ENCODE measurements at regions not wholly inside any gene's neighbourhood (a gene's known extent, or its start where the extent isn't known, plus 50 kb on each side); places are given as distances from the start of the nearest gene placed in this dataset.
"Not testable (repeated sequence)": the region's sequence is repeated elsewhere in the genome, so short reads cannot be mapped to it uniquely, and the experiment has no call there.

DNA sequence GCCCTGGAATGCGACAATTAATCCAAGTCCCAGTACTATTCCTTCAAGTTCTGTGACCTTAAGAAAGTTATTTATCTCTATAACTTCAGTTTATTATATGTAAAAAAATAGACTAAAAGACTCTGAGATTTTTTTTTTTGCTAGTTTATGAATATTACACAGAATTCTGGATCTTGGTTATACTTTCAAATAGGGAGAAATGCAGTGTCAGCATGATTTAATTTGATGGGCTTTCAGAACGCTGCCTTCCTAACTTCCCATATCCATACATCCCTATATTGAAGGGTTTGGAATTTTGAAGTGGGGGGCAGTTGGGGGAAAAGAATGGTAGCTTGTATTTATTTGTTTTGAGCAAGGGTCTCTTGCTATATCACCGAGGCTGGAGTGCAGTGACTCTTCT is 98.4 kb upstream of the MEGF10 start:
- Histone ChIP-seq H3K4me2 (no peak overlapping the region), H4K20me1 (ENCODE audit: insufficient read depth) (no peaks in the 10 kb centered on the region), H3K4me3 (no peak overlapping the region), H3K79me2 (ENCODE audit: low read depth) (no peaks in the 10 kb centered on the region), H3K9me2 (ENCODE audit: insufficient read depth) (peaks cover 8% of the 10 kb centered on the region; the same call in 1 of the 2 replicates), H3K27ac (no peak overlapping the region), H3K27me3 (ENCODE audit: insufficient read depth, low read depth) (no peaks in the 10 kb centered on the region), H3F3A (ENCODE audit: insufficient read depth, low read depth) (no peaks in the 10 kb centered on the region), H2AFZ (no peak overlapping the region), H3K36me3 (ENCODE audit: low read depth) (no peaks in the 10 kb centered on the region), H3K9me3 (ENCODE audit: insufficient read depth, low read depth) (no peaks in the 10 kb centered on the region), H3K4me1 (replicated peaks; ENCODE audit: insufficient read depth) (no peaks in the 10 kb centered on the region)
- ChIA-PET POLR2A (ENCODE audit: unreplicated experiment) (no interaction called here), CTCF (no interaction called here)
- no peak for DNase-seq
- BruUV-seq (replicated peaks) = no TSS peak
- intact Hi-C loops (cut with micrococcal nuclease; ENCODE audit: unreplicated experiment) = no loop called here
- TF ChIP-seq EZH2 (IDR thresholded peaks at IDR 0.05; ENCODE audit: low read depth) = no peak
- TF ChIP-seq, protein P1, sequence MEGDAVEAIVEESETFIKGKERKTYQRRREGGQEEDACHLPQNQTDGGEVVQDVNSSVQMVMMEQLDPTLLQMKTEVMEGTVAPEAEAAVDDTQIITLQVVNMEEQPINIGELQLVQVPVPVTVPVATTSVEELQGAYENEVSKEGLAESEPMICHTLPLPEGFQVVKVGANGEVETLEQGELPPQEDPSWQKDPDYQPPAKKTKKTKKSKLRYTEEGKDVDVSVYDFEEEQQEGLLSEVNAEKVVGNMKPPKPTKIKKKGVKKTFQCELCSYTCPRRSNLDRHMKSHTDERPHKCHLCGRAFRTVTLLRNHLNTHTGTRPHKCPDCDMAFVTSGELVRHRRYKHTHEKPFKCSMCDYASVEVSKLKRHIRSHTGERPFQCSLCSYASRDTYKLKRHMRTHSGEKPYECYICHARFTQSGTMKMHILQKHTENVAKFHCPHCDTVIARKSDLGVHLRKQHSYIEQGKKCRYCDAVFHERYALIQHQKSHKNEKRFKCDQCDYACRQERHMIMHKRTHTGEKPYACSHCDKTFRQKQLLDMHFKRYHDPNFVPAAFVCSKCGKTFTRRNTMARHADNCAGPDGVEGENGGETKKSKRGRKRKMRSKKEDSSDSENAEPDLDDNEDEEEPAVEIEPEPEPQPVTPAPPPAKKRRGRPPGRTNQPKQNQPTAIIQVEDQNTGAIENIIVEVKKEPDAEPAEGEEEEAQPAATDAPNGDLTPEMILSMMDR (conservative IDR thresholded peaks at IDR 0.05) = no peak

DNA sequence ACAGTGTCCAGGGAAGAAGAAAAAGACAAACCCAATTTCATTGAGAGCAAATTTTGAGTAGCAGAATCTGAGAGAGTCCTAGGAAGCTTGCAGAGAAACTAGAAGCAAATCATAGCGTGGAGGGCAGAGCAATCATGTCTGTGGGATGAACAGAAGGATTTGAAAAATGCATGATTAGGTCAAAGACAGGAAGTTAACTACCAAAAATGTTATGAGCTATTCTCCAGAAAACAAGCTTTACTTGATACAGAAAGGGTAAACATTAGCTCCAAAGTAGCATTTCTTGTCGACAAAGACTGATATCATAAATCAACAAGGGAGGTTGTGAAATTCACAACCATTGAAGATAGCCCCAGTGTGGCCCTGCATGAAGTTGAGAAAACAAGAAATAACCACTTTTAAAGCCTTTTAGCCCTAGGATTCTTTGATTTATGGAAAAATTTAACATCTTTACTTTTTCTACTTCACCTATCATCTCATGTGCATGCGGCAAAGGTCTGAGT is 97.7 kb upstream of the MEGF10 start:
- no peaks in the 10 kb centered on the region for H3K27me3 ChIP-seq (ENCODE audit: insufficient read depth, low read depth)
- H3K9me3 ChIP-seq (ENCODE audit: insufficient read depth, low read depth) = no peaks in the 10 kb centered on the region
- no peaks in the 10 kb centered on the region for H3K36me3 ChIP-seq (ENCODE audit: low read depth)
- H3K4me1 ChIP-seq (replicated peaks; ENCODE audit: insufficient read depth) = no peaks in the 10 kb centered on the region
- H3F3A ChIP-seq (ENCODE audit: insufficient read depth, low read depth) = no peaks in the 10 kb centered on the region
- H3K9me2 ChIP-seq (ENCODE audit: insufficient read depth) = peaks cover 8% of the 10 kb centered on the region; the same call in 1 of the 2 replicates
- BruUV-seq (replicated peaks) = no TSS peak
- CTCF ChIA-PET = no interaction called here
- H3K27ac ChIP-seq = no peak overlapping the region
- H3K4me2 ChIP-seq = no peak overlapping the region
- POLR2A ChIA-PET (ENCODE audit: unreplicated experiment) = no interaction called here
- TF ChIP-seq, protein P1 (conservative IDR thresholded peaks at IDR 0.05) = no peak
- TF ChIP-seq EZH2 (IDR thresholded peaks at IDR 0.05; ENCODE audit: low read depth) = no peak
- no peaks in the 10 kb centered on the region for H4K20me1 ChIP-seq (ENCODE audit: insufficient read depth)
- DNase-seq = no peak
- H3K79me2 ChIP-seq (ENCODE audit: low read depth) = no peaks in the 10 kb centered on the region
- intact Hi-C loops (cut with micrococcal nuclease; ENCODE audit: unreplicated experiment) = no loop called here
- H3K4me3 ChIP-seq = no peak overlapping the region
- no peak overlapping the region for H2AFZ ChIP-seq

DNA sequence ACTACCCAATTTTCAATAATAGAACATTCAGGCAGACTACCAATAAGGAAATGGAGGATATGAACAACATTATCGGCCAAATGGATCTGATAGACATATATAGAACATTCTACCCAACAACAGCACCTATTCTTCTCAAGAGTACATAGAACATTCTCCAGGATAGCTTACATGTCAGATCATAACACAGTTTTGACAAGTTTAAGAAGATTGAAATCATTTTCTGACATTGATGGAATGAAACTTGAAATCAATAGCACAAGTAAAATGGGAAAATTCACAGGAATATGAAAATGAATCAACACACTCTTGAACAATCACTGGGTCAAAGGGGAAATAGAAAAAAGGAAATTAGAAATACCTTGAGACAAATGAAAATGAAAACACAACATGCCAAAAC is 94.6 kb upstream of the MEGF10 start:
- ChIA-PET POLR2A (ENCODE audit: unreplicated experiment) (no interaction called here), CTCF (no interaction called here)
- no peaks in the 10 kb centered on the region for H3F3A ChIP-seq (ENCODE audit: insufficient read depth, low read depth)
- no TSS peak for BruUV-seq (replicated peaks)
- no peaks in the 10 kb centered on the region for H4K20me1 ChIP-seq (ENCODE audit: insufficient read depth)
- intact Hi-C loops (cut with micrococcal nuclease; ENCODE audit: unreplicated experiment) = no loop called here
- no peak overlapping the region for H3K4me3 ChIP-seq
- no peak for DNase-seq
- no peak for TF ChIP-seq EZH2 (IDR thresholded peaks at IDR 0.05; ENCODE audit: low read depth)
- TF ChIP-seq, protein P1 (conservative IDR thresholded peaks at IDR 0.05) = no peak
- no peaks in the 10 kb centered on the region for H3K4me1 ChIP-seq (replicated peaks; ENCODE audit: insufficient read depth)
- H2AFZ ChIP-seq = no peak overlapping the region
- H3K27ac ChIP-seq = no peak overlapping the region
- H3K79me2 ChIP-seq (ENCODE audit: low read depth) = no peaks in the 10 kb centered on the region
- H3K27me3 ChIP-seq (ENCODE audit: insufficient read depth, low read depth) = no peaks in the 10 kb centered on the region
- no peaks in the 10 kb centered on the region for H3K36me3 ChIP-seq (ENCODE audit: low read depth)
- H3K9me3 ChIP-seq (ENCODE audit: insufficient read depth, low read depth) = peaks cover 1% of the 10 kb centered on the region; the same call in 1 of the 2 replicates
- no peak overlapping the region for H3K4me2 ChIP-seq
- H3K9me2 ChIP-seq (ENCODE audit: insufficient read depth) = no peaks in the 10 kb centered on the region

DNA sequence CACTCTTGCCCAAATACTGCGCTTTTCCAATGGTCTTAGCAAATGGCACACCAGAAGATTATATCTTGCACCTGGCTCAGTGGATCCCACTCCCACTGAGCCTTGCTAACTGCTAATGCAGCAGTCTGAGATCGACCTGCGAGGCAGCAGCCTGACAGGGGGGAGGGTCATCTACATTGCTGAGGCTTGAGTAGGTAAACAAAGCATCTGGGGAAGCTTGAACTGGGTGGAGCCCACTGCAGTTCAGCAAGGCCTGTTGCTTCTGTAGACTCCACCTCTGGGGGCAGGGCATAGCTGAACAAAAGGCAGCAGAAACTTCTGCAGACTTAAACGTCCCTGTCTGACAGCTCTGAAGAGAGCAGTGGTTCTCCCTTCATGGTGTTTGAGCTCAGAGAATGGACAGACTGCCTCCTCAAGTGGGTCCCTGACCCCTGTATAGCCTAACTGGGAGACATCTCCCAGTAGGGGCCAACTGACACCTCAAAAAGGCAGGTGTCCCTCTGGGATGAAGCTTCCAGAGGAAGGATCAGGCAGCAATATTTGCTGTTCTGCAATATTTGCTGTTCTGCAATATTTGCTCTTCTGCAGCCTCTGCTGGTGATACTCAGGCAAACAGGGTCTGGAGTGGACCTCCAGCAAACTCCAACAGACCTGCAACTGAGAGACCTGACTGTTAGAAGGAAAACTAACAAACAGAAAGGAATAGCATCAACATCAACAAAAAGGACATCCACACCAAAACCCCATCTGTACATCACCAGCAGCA is 93.0 kb upstream of the MEGF10 start:
- H3K27me3 ChIP-seq (ENCODE audit: insufficient read depth, low read depth); H3K4me2 ChIP-seq; H3K9me3 ChIP-seq (ENCODE audit: insufficient read depth, low read depth); H3K9me2 ChIP-seq (ENCODE audit: insufficient read depth); H2AFZ ChIP-seq; intact Hi-C loops (cut with micrococcal nuclease; ENCODE audit: unreplicated experiment); DNase-seq; H3K79me2 ChIP-seq (ENCODE audit: low read depth); H3K36me3 ChIP-seq (ENCODE audit: low read depth); H3F3A ChIP-seq (ENCODE audit: insufficient read depth, low read depth); BruUV-seq (replicated peaks); H3K4me3 ChIP-seq; H3K4me1 ChIP-seq (replicated peaks; ENCODE audit: insufficient read depth); H4K20me1 ChIP-seq (ENCODE audit: insufficient read depth); H3K27ac ChIP-seq: not testable (repeated sequence)
- ChIA-PET CTCF (interaction anchor here (0.5 kb wide), 1 partner anchor 125 kb away, joined by 3 read pairs; no protein-coding TSS in a partner anchor), POLR2A (ENCODE audit: unreplicated experiment) (interaction anchor here (0.6 kb wide), 1 partner anchor 22 kb away, joined by 3 read pairs; no protein-coding TSS in a partner anchor)

DNA sequence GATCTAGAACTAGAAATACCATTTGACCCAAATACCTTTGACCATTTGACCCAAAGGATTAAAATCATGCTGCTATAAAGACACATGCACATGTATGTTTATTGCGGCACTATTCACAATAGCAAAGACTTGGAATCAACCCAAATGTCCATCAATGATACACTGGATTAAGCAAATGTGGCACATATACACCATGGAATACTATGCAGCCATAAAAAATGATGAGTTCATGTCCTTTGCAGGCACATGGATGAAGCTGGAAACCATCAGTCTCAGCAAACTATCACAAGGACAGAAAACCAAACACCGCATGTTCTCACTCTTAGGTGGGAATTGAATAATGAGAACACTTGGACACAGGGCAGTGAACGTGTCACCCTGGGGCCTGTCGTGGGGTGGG is 87.9 kb upstream of the MEGF10 start:
- POLR2A ChIA-PET (ENCODE audit: unreplicated experiment); BruUV-seq (replicated peaks); H3K27ac ChIP-seq; CTCF ChIA-PET; H3K27me3 ChIP-seq (ENCODE audit: insufficient read depth, low read depth); H3K9me2 ChIP-seq (ENCODE audit: insufficient read depth); H3K4me3 ChIP-seq; intact Hi-C loops (cut with micrococcal nuclease; ENCODE audit: unreplicated experiment); H3K4me2 ChIP-seq; H2AFZ ChIP-seq; H4K20me1 ChIP-seq (ENCODE audit: insufficient read depth); H3K9me3 ChIP-seq (ENCODE audit: insufficient read depth, low read depth); H3K36me3 ChIP-seq (ENCODE audit: low read depth); H3K79me2 ChIP-seq (ENCODE audit: low read depth); DNase-seq: not testable (repeated sequence)
- Histone ChIP-seq H3F3A (ENCODE audit: insufficient read depth, low read depth) (peaks cover 25% of the 10 kb centered on the region; the same call in 1 of the 2 replicates), H3K4me1 (replicated peaks; ENCODE audit: insufficient read depth) (peaks cover 36% of the 10 kb centered on the region)

All from PC-9 (cell line).